ENCODE measurements at regions not wholly inside any gene's neighbourhood (a gene's known extent, or its start where the extent isn't known, plus 50 kb on each side); places are given as distances from the start of the nearest gene placed in this dataset.

DNA sequence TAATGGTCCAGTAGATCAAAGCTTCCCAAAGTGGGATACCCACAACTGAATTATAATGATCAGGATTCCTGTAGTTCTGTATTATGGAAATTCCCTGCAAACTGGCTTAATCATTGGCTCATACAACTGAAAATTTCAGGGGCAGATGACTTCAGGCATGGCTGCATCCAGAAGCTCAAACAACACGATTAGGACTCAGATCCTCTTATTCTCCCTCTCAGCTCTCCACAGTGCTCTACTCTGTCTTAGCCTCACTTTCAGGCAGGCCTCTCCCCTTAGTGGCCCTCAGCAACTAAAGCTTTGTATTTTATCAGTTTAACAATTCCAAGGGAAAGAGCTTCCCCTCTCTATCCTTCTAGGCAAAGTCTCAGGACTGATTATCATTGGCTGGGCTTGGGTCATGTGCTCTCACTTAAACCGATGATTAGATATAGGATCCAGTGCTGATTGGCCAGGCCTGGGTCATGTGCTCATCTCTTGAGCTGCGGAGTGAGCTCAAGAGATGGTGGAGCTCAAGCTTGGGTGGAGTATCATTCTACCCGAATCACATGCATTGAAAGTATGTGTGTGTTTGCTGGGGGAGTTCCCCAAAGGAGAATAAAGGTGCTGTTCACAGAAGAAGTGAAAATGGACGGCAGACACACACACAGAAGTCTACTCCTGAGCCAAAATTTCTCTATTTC, 57.9 kb upstream of the RUNX3 start:
- TF ChIP-seq, protein P1, sequence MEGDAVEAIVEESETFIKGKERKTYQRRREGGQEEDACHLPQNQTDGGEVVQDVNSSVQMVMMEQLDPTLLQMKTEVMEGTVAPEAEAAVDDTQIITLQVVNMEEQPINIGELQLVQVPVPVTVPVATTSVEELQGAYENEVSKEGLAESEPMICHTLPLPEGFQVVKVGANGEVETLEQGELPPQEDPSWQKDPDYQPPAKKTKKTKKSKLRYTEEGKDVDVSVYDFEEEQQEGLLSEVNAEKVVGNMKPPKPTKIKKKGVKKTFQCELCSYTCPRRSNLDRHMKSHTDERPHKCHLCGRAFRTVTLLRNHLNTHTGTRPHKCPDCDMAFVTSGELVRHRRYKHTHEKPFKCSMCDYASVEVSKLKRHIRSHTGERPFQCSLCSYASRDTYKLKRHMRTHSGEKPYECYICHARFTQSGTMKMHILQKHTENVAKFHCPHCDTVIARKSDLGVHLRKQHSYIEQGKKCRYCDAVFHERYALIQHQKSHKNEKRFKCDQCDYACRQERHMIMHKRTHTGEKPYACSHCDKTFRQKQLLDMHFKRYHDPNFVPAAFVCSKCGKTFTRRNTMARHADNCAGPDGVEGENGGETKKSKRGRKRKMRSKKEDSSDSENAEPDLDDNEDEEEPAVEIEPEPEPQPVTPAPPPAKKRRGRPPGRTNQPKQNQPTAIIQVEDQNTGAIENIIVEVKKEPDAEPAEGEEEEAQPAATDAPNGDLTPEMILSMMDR (IDR thresholded peaks at IDR 0.05; ENCODE audit: low read depth, low read length, poor library complexity, severe bottlenecking): no peak
- TF ChIP-seq EZH2phosphoT487 (IDR thresholded peaks at IDR 0.05; ENCODE audit: borderline replicate concordance, low read length): no peak

Data from DOHH2 (cell line).